ENCODE measurements at regions not wholly inside any gene's neighbourhood (a gene's known extent, or its start where the extent isn't known, plus 50 kb on each side); places are given as distances from the start of the nearest gene placed in this dataset.
"Not testable (repeated sequence)": the region's sequence is repeated elsewhere in the genome, so short reads cannot be mapped to it uniquely, and the experiment has no call there.

- not testable (repeated sequence) for TF ChIP-seq CTCF, POLR2A (IDR thresholded peaks at IDR 0.05)
Measured at GRCh38 chr10:62974795-62975194, 158.3 kb upstream of the NRBF2 start.

All from esophagus squamous epithelium (tissue), 4 donors.